Activated B cell treated with CpG ODN at 0.5 μM for 24 hours (primary cell): ENCODE measurements at regions not wholly inside any gene's neighbourhood (a gene's known extent, or its start where the extent isn't known, plus 50 kb on each side); places are given as distances from the start of the nearest gene placed in this dataset.

Source experiments
- ATAC-seq: fragments of 200-7000 bp; cut with Tn5 transposase; one replicate; pipeline ENCODE4 v1.10.0; 2021; ENCODE audit warnings: low read depth, mild to moderate bottlenecking, moderate library complexity
- CTCF ChIA-PET: fragments of 350-600 bp; sonication (Branson Sonifier 250); formaldehyde crosslinking; loops from one replicate; lab custom pipeline; 2021; ENCODE audit warnings: antibody characterized with exemption; lab: Charles Lee
- POLR2A ChIA-PET: fragments of 350-600 bp; sonication (Branson Sonifier 250); formaldehyde crosslinking; loops from one replicate; lab custom pipeline; 2021; ENCODE audit warnings: antibody characterized with exemption; lab: Charles Lee
- DNase-seq: peaks from one replicate; pipeline ENCODE4 v3.0.0; 2022
- H3K27ac Mint-ChIP-seq: one replicate; pipeline ENCODE4 v1.8.0; 2020; ENCODE audit warnings: mixed read lengths
- H3K27me3 Mint-ChIP-seq: one replicate; pipeline ENCODE4 v1.8.0; 2021; ENCODE audit warnings: mixed read lengths
- H3K36me3 Mint-ChIP-seq: one replicate; pipeline ENCODE4 v1.8.0; 2021; ENCODE audit warnings: low read depth, mixed read lengths
- H3K4me1 Mint-ChIP-seq: one replicate; pipeline ENCODE4 v1.8.0; 2021; ENCODE audit warnings: mixed read lengths
- H3K4me3 Mint-ChIP-seq: one replicate; pipeline ENCODE4 v1.8.0; 2020; ENCODE audit warnings: mild to moderate bottlenecking, mixed read lengths
- H3K9me3 Mint-ChIP-seq: one replicate; pipeline ENCODE4 v1.8.0; 2020; ENCODE audit warnings: mixed read lengths
- CTCF ChIP-seq: fragments of 200-600 bp; IDR thresholded peaks from one replicate; pipeline ENCODE4 v1.8.0; 2022; ENCODE audit warnings: antibody characterized with exemption, mild to moderate bottlenecking
- intact Hi-C: fragments of 100-400 bp; cut with micrococcal nuclease; formaldehyde crosslinking; loops from one replicate; pipeline ENCODE4 v1.15.1; 2024

- H3K4me3 Mint-ChIP-seq: no peak overlapping the region
- POLR2A ChIA-PET: no interaction called here
- CTCF ChIA-PET: no interaction called here
- peaks cover 4% of the 10 kb centered on the region for H3K4me1 Mint-ChIP-seq
- TF ChIP-seq CTCF: no peak
- intact Hi-C loops: loop anchor here (10.0 kb wide), 1 partner anchor 363 kb away; no protein-coding TSS in a partner anchor
- DNase-seq (no peak), ATAC-seq (no peak)
- no peaks in the 10 kb centered on the region for H3K36me3 Mint-ChIP-seq
- no peaks in the 10 kb centered on the region for H3K9me3 Mint-ChIP-seq
- no peak overlapping the region for H3K27ac Mint-ChIP-seq
- H3K27me3 Mint-ChIP-seq: peaks cover 14% of the 10 kb centered on the region
These were observed 338.7 kb upstream of the F9 start for GRCh38 chrX:139191746-139192385.

- H3K27ac Mint-ChIP-seq: no peak overlapping the region
- TF ChIP-seq CTCF: no peak
- ATAC-seq (no peak), DNase-seq (no peak)
- peaks cover 8% of the 10 kb centered on the region for H3K27me3 Mint-ChIP-seq
- POLR2A ChIA-PET: no interaction called here
- H3K36me3 Mint-ChIP-seq: no peaks in the 10 kb centered on the region
- no peak overlapping the region for H3K4me3 Mint-ChIP-seq
- H3K4me1 Mint-ChIP-seq: peaks cover 4% of the 10 kb centered on the region
- intact Hi-C loops: loop anchor here (10.0 kb wide), 1 partner anchor 364 kb away; no protein-coding TSS in a partner anchor
- H3K9me3 Mint-ChIP-seq: no peaks in the 10 kb centered on the region
- CTCF ChIA-PET: no interaction called here
These were observed 339.3 kb upstream of the F9 start for GRCh38 chrX:139191286-139191685.

GRCh38 chrX:139187738-139188137, 342.8 kb upstream of the F9 start:
- no peak overlapping the region for H3K27ac Mint-ChIP-seq
- DNase-seq (no peak), ATAC-seq (no peak)
- no peak overlapping the region for H3K4me3 Mint-ChIP-seq
- H3K4me1 Mint-ChIP-seq: no peaks in the 10 kb centered on the region
- ChIA-PET CTCF (no interaction called here), POLR2A (no interaction called here)
- no peaks in the 10 kb centered on the region for H3K9me3 Mint-ChIP-seq
- H3K27me3 Mint-ChIP-seq: no peaks in the 10 kb centered on the region
- intact Hi-C loops: no loop called here
- no peak for TF ChIP-seq CTCF
- no peaks in the 10 kb centered on the region for H3K36me3 Mint-ChIP-seq

- intact Hi-C loops: no loop called here
- no peaks in the 10 kb centered on the region for H3K4me1 Mint-ChIP-seq
- H3K9me3 Mint-ChIP-seq: no peaks in the 10 kb centered on the region
- ATAC-seq (no peak), DNase-seq (no peak)
- no peaks in the 10 kb centered on the region for H3K36me3 Mint-ChIP-seq
- no peak for TF ChIP-seq CTCF
- H3K4me3 Mint-ChIP-seq: no peak overlapping the region
- CTCF ChIA-PET: no interaction called here
- no peaks in the 10 kb centered on the region for H3K27me3 Mint-ChIP-seq
- no peak overlapping the region for H3K27ac Mint-ChIP-seq
- POLR2A ChIA-PET: no interaction called here
These were observed 343.5 kb upstream of the F9 start for GRCh38 chrX:139186991-139187390.

GRCh38 chrX:139179592-139179991, 350.9 kb upstream of the F9 start:
- POLR2A ChIA-PET: no interaction called here
- DNase-seq (no peak), ATAC-seq (no peak)
- no peaks in the 10 kb centered on the region for H3K9me3 Mint-ChIP-seq
- H3K36me3 Mint-ChIP-seq: no peaks in the 10 kb centered on the region
- no peak for TF ChIP-seq CTCF
- H3K4me3 Mint-ChIP-seq: no peak overlapping the region
- no peaks in the 10 kb centered on the region for H3K27me3 Mint-ChIP-seq
- no peak overlapping the region for H3K27ac Mint-ChIP-seq
- intact Hi-C loops: no loop called here
- no peaks in the 10 kb centered on the region for H3K4me1 Mint-ChIP-seq
- CTCF ChIA-PET: no interaction called here
